GM19372 (cell line): ENCODE measurements at regions not wholly inside any gene's neighbourhood (a gene's known extent, or its start where the extent isn't known, plus 50 kb on each side); places are given as distances from the start of the nearest gene placed in this dataset.
"Not testable (repeated sequence)": the region's sequence is repeated elsewhere in the genome, so short reads cannot be mapped to it uniquely, and the experiment has no call there.

Experiments
- ATAC-seq: cut with Tn5 transposase; IDR thresholded peaks from one replicate; pipeline ENCODE4 v1.9.1; 2021; ENCODE audit warnings: mild to moderate bottlenecking, low read depth, moderate library complexity; ENCODE audit not compliant: unreplicated experiment

- no peak for ATAC-seq
Measured at GRCh38 chr14:86402545-86402944, 872.6 kb downstream of the FLRT2 start.

DNA sequence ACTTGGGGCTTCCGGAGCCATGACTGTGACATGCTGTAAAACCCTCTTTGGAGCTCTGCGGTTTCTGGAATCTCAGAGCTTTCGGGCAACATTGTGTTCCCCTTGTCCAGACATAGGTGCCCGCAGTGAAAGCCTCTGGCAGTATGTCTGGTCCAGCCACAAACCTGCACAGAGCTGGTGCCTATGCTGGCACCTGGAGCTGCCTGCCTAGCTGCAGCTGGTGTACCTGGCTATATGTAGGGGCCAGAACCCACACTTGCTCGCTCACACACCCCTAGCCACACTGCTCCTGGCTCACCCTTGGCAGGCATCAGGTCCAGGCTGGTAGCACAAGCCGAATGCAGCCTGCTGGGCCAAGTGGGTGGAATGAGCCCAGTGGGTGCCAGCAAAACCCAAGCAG lies 861.1 kb downstream of the FLRT2 start:
- no peak for ATAC-seq

DNA sequence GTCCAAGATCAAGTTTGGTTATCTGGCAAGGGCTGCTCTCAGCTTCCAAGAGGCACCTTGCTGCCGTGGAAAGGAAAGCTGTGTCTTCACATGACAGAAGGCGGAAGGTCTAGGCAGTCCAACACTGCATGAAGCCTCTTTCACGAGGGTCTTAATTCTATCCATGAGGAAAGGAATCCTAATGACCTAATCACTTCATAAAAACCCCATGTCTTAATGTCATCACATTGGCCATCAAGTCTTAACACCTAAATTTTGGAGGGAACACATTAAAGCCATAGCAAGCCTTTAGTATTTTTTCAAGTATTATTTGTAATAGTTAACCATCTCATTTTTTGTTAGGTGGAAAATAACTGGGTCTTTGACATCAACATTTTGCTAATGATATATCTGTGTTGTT lies 858.3 kb downstream of the FLRT2 start:
- no peak for ATAC-seq

DNA sequence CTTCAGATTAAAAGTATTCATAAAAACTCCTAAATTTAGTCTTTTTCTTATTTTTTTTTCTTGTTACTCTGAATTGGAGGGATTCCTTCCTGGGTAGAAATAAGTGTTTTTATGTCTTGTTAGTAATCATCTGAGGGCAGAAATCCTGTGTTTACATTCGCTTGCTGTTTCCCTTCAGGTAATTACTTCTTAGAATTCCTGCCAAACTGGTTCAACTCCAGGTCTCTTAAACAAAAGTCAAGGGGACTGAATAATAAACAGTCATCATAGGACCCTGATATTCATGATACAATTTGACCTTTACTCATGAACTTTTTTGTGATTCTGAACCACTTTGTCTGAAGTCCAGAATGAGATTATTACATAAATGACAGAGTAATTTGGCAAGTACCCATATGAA lies 843.9 kb downstream of the FLRT2 start:
- no peak for ATAC-seq

DNA sequence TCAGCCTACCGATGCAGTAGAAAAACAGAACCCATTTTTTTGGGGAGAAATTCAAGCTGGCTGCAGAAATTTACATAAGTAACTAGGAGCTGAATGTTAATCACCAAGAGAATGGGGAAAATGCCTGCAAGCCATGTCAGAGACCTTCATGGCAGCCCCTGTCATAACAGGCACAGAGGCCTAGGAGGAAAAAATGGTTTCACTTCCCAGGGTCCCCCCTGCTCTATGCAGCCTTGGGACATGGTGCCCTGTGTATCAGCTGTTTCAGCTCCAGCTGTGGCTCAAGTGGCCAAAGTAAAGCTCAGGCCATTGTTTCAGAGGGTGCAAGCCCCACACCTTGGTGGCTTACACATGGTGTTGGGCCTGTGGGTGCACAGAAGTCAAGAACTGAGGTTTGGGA lies 842.5 kb downstream of the FLRT2 start:
- no peak for ATAC-seq

DNA sequence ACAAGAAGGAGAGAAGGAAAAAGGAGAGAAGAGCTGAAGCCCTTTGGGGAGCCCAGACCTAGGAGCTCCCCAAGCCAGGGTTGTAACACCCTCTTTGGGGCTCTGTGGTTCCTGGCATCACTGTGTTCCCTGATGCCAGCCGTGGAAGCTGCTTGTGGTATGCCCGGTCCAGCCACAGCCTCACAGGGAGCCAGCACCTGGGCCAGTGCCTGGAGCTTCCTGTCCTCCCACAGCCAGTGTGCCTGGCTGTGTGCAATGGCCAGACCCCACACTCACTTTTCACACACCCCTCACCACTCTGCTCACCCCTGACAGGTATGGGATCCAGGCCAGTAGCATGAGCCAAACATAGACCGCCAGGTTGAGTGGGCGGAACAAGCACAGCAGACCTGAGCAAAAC lies 834.7 kb downstream of the FLRT2 start:
- ATAC-seq, result no peak

GRCh38 chr14:86363576-86363975 lies 833.6 kb downstream of the FLRT2 start:
- no peak for ATAC-seq

GRCh38 chr14:86363047-86363446 lies 833.1 kb downstream of the FLRT2 start:
- no peak for ATAC-seq

DNA sequence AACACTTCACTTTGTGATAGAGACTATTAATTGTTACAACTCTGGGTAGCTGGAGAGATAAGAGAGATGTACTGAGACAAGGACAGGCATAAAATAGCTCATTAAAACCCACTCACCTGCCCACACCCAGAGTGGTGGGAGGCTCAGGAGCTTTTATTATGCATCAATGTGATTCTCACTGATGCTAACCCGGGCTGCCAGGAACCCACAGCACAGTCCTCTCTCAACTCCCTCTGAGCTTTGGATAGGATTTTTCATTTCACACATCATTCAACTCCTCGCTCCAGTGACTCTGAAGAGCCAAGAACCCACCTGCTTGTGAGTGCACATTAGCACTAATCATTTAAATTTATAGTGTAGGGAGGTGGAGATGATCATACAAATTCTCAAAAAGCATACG lies 827.9 kb downstream of the FLRT2 start:
- no peak for ATAC-seq

GRCh38 chr14:86357119-86357518 lies 827.2 kb downstream of the FLRT2 start:
- ATAC-seq, result no peak

- ATAC-seq, result no peak
Measured at GRCh38 chr14:86346818-86347384, 817.0 kb downstream of the FLRT2 start.

GRCh38 chr14:86334355-86334754 lies 804.4 kb downstream of the FLRT2 start:
- no peak for ATAC-seq

DNA sequence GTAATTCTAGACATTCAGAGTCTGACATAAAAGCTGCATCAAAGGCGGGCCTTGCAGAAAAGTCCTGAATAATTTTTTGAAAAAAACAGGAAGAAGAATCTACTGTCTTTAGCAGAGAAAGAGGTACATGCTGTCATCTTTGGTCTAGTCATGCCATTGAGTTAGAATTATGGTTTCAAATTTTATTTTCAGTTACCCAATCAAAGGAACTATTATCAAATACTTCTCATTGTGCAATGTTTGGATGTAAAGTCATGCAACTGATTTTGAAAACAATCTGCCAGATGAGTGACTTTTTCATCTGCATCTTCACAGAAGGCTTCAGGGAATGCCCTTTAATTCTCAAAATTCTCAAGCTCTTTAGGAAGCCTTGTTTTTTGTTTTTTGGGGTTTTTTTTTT lies 803.5 kb downstream of the FLRT2 start:
- no peak for ATAC-seq

DNA sequence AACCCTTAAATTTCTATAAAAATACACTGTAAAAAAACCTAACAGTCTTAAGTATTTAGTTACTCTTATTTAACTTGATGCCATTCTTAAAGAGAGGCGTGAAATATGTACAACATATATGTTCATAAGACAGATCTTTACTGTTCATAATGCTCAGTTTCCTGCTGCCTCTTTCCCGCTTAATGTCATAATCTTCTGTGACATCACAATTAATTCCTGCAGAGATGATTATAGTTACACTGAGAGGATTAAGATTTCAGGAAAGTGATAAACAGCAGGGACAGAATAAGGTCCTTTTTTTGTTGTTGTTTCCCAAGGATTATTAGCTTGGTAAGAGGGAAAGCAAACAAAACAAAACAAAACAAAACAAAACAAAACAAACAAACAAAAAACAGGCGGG lies 801.4 kb downstream of the FLRT2 start:
- no peak for ATAC-seq

- ATAC-seq, result no peak
Measured at GRCh38 chr14:86321151-86321550, 791.2 kb downstream of the FLRT2 start.

- not testable (repeated sequence) for ATAC-seq
Measured at GRCh38 chr14:86312154-86312665, 782.3 kb downstream of the FLRT2 start.

GRCh38 chr14:86311151-86311550 lies 781.2 kb downstream of the FLRT2 start:
- ATAC-seq, result no peak

DNA sequence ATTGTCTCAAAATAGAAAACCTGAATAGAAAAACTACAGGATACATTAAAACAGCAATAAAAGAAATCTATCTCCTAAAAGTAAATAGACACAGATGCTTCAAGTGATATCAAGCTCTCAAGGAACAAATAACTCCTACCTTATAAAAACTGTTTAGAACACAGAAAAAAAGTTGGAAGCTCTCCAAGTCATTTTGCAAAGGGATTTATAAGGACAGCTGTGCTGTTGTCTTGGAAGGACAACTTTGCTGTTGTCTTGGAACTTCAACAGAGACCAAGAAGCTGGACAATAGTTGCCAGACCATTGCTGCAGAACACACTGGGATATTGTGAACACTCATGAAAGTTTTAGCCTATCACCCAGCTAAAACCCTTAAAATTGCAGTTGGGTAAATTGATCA lies 780.7 kb downstream of the FLRT2 start:
- ATAC-seq, result no peak

GRCh38 chr14:86310148-86310547 lies 780.2 kb downstream of the FLRT2 start:
- no peak for ATAC-seq

GRCh38 chr14:86305058-86305457 lies 775.1 kb downstream of the FLRT2 start:
- ATAC-seq, result no peak

DNA sequence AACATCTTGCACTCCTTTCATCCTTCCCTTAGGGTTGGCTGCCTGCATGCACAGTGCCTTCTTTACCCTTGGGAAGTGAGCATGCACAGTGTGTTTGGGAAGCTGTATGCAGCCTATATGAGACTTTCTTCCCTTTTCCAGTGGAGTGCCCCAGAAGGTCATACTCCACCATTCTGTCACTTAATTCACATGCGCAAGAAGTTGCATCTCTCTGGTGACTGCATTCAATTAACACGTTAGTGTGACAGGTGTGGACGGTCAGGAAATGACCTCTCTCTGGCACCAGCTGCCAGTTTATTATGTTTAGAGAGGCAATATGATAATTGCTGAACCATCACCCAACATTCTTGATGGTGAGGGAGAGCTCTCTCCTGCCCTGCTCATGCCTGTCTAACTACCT lies 770.0 kb downstream of the FLRT2 start:
- no peak for ATAC-seq

DNA sequence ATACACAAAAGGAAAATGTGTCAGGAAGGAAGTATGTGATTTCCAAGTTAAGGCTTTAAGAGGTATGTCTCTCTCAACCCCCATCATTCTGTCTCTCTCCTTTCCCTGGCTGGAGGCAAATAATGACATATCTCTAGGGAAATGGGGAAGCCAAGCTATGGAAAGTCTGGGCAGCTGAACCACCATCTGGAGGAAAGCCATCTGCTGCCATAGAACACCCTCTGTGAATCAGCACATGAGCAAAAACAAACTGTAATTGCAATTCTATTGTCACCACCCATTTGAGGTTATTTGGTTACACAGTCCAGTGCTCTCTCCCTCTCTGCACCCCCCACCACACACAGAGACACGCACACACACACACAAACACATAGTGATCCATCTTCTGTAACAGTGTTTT lies 766.2 kb downstream of the FLRT2 start:
- ATAC-seq, result no peak

GRCh38 chr14:86288336-86288735 lies 758.4 kb downstream of the FLRT2 start:
- ATAC-seq, result no peak
